H1 (cell line): ENCODE measurements at regions not wholly inside any gene's neighbourhood (a gene's known extent, or its start where the extent isn't known, plus 50 kb on each side); places are given as distances from the start of the nearest gene placed in this dataset.

ENCODE experiments used
- CTCF ChIA-PET: fragments of 300-600 bp; sonication (Branson Sonifier 250); formaldehyde crosslinking; loops from one replicate; lab custom pipeline; 2021; ENCODE audit not compliant: partially characterized antibody; lab: Charles Lee
- POLR2A ChIA-PET: fragments of 300-600 bp; sonication (Branson Sonifier 250); formaldehyde crosslinking; loops from one replicate; lab custom pipeline; 2021; ENCODE audit warnings: inconsistent platforms; ENCODE audit not compliant: partially characterized antibody; lab: Charles Lee
- DNase-seq, 2 experiments: peaks; one replicate each; pipeline versions ENCODE4 v3.0.0 to v3.0.0-alpha.2; 2010 to 2022; ENCODE audit warnings: low spot score in 2 of 2, low read depth in 1 of 2, mixed read lengths in 1 of 2
- FAIRE-seq: peaks from 2 replicates; lab custom pipeline; 2011; peaks lifted over from hg19 to GRCh38; lab: Jason Lieb, UNC
- H2AFZ ChIP-seq: 2 replicates; pipeline ENCODE4 v1.8.1; 2012; ENCODE audit warnings: low read length, inconsistent platforms
- H2AK5ac ChIP-seq: 2 replicates; pipeline ENCODE4 v1.6.1; 2013; ENCODE audit warnings: low read depth, low read length
- H2BK120ac ChIP-seq: replicated peaks from 2 replicates; pipeline ENCODE3; 2013; ENCODE audit warnings: low read depth, low read length, inconsistent platforms
- H2BK12ac ChIP-seq: 2 replicates; pipeline ENCODE4 v1.6.1; 2013; ENCODE audit warnings: low read depth, low read length
- H2BK15ac ChIP-seq: 2 replicates; pipeline ENCODE4 v1.6.1; 2013; ENCODE audit warnings: low read length
- H2BK20ac ChIP-seq: 2 replicates; pipeline ENCODE4 v1.6.1; 2013; ENCODE audit warnings: low read length
- H2BK5ac ChIP-seq: 2 replicates; pipeline ENCODE4 v1.6.1; 2013; ENCODE audit warnings: low read depth, low read length
- H3K14ac ChIP-seq: 2 replicates; pipeline ENCODE4 v1.6.1; 2013; ENCODE audit warnings: inconsistent platforms; ENCODE audit not compliant: insufficient read length
- H3K18ac ChIP-seq: 2 replicates; pipeline ENCODE4 v1.6.1; 2013; ENCODE audit warnings: low read length; ENCODE audit errors: extremely low read depth
- H3K23ac ChIP-seq: 2 replicates; pipeline ENCODE4 v1.6.1; 2013; ENCODE audit warnings: inconsistent platforms; ENCODE audit not compliant: insufficient read length
- H3K23me2 ChIP-seq: 2 replicates; pipeline ENCODE4 v1.6.1; 2013; ENCODE audit warnings: low read depth, low read length
- H3K27ac ChIP-seq: 2 replicates; pipeline ENCODE4 v1.6.1; 2011; ENCODE audit warnings: low read depth, low read length, inconsistent platforms
- H3K27me3 ChIP-seq, 4 experiments: replicated peaks in 1 of 4; 1 replicate in 1 of 4; 2 replicates in 3 of 4; pipeline versions ENCODE4 v1.6.1 to v1.8.1; 2011 to 2013; ENCODE audit warnings: low read length in 3 of 4, mild to moderate bottlenecking in 3 of 4, inconsistent platforms in 2 of 4, mixed read lengths in 2 of 4, moderate library complexity in 1 of 4; ENCODE audit not compliant: control insufficient read depth in 3 of 4, insufficient read depth in 3 of 4; ENCODE audit errors: extremely low read depth in 1 of 4
- H3K36me3 ChIP-seq, 4 experiments: 2 replicates each; pipeline versions ENCODE4 v1.6.1 to v1.8.1; 2011 to 2013; ENCODE audit warnings: mild to moderate bottlenecking in 4 of 4, low read length in 3 of 4, moderate library complexity in 2 of 4, control low read depth in 1 of 4, inconsistent platforms in 1 of 4; ENCODE audit not compliant: insufficient read depth in 4 of 4, control insufficient read depth in 2 of 4
- H3K4ac ChIP-seq: replicated peaks from 2 replicates; pipeline ENCODE3; 2013; ENCODE audit warnings: low read length, low read depth, mixed read lengths, inconsistent platforms; ENCODE audit not compliant: insufficient read length
- H3K4me1 ChIP-seq, 4 experiments: replicated peaks in 1 of 4; 1 replicate in 1 of 4; 2 replicates in 3 of 4; pipeline versions ENCODE4 v1.6.1 to v1.8.1; 2011 to 2013; ENCODE audit warnings: low read length in 3 of 4, inconsistent platforms in 2 of 4, mixed read lengths in 1 of 4; ENCODE audit not compliant: insufficient read depth in 4 of 4, control insufficient read depth in 3 of 4
- H3K4me2 ChIP-seq, 2 experiments: 2 replicates each; pipeline versions ENCODE4 v1.6.1 to v1.8.1; 2011 to 2013; ENCODE audit warnings: low read depth in 2 of 2, low read length in 2 of 2, control low read depth in 1 of 2, inconsistent platforms in 1 of 2, mild to moderate bottlenecking in 1 of 2; ENCODE audit not compliant: insufficient read depth in 1 of 2
- H3K4me3 ChIP-seq, 4 experiments: fragments of 200-600, 300-600 bp in 1 of 4; sonication (generic), shearing (Covaris generic), sonication (Bioruptor Twin) in 1 of 4; 2 replicates each; pipeline versions ENCODE4 v1.5.1 to v1.8.1; 2011 to 2016; ENCODE audit warnings: low read length in 4 of 4, low read depth in 3 of 4, control low read depth in 2 of 4, inconsistent platforms in 2 of 4, mild to moderate bottlenecking in 2 of 4, mixed read lengths in 1 of 4, moderate library complexity in 1 of 4; ENCODE audit not compliant: insufficient read depth in 2 of 4; ENCODE audit errors: extremely low read depth in 1 of 4
- H3K56ac ChIP-seq: replicated peaks from 2 replicates; pipeline ENCODE3; 2013; ENCODE audit warnings: low read depth, mild to moderate bottlenecking, mixed read lengths, low read length, inconsistent platforms; ENCODE audit not compliant: insufficient read length
- H3K79me1 ChIP-seq: 2 replicates; pipeline ENCODE4 v1.6.1; 2013; ENCODE audit warnings: low read depth, low read length, control low read depth
- H3K79me2 ChIP-seq, 2 experiments: 2 replicates each; pipeline versions ENCODE4 v1.6.1 to v1.8.1; 2012 to 2013; ENCODE audit warnings: low read length in 2 of 2, mild to moderate bottlenecking in 2 of 2, inconsistent platforms in 1 of 2; ENCODE audit not compliant: insufficient read depth in 2 of 2, control insufficient read depth in 1 of 2
- H3K9ac ChIP-seq, 4 experiments: replicated peaks in 1 of 4; 1 replicate in 1 of 4; 2 replicates in 3 of 4; pipeline versions ENCODE4 v1.6.1 to v1.8.1; 2011 to 2013; ENCODE audit warnings: low read depth in 3 of 4, low read length in 3 of 4, control low read depth in 2 of 4, mild to moderate bottlenecking in 2 of 4, moderate library complexity in 2 of 4, inconsistent platforms in 1 of 4; ENCODE audit errors: extremely low read depth in 1 of 4
- H3K9me3 ChIP-seq, 2 experiments: 2 replicates each; pipeline versions ENCODE4 v1.6.1 to v1.8.1; 2012 to 2013; ENCODE audit warnings: mild to moderate bottlenecking in 2 of 2, moderate library complexity in 2 of 2, control low read depth in 1 of 2, inconsistent platforms in 1 of 2, low read depth in 1 of 2, low read length in 1 of 2, mixed read lengths in 1 of 2; ENCODE audit not compliant: insufficient read depth in 2 of 2
- H4K20me1 ChIP-seq, 2 experiments: replicated peaks in 1 of 2; 2 replicates each; pipeline versions ENCODE3 to v1.8.1; 2011 to 2013; ENCODE audit warnings: inconsistent platforms in 2 of 2, low read length in 2 of 2, mild to moderate bottlenecking in 1 of 2; ENCODE audit not compliant: insufficient read depth in 2 of 2, control insufficient read depth in 1 of 2
- H4K5ac ChIP-seq: 2 replicates; pipeline ENCODE4 v1.6.1; 2013; ENCODE audit warnings: low read length, low read depth, mixed read lengths, inconsistent platforms; ENCODE audit not compliant: insufficient read length
- H4K8ac ChIP-seq: 2 replicates; pipeline ENCODE4 v1.8.0; 2013; ENCODE audit warnings: mild to moderate bottlenecking, moderate library complexity, low read length, inconsistent platforms; ENCODE audit not compliant: insufficient read depth; ENCODE audit errors: extremely low read depth
- H4K91ac ChIP-seq: replicated peaks from 2 replicates; pipeline ENCODE3; 2013; ENCODE audit warnings: low read length, mixed read lengths, inconsistent platforms; ENCODE audit not compliant: insufficient read length
- BCL11A ChIP-seq, 2 experiments: IDR thresholded peaks; one replicate each; pipeline ENCODE4 v1.6.1; 2011; ENCODE audit warnings: low read depth in 2 of 2, low read length in 2 of 2, mild to moderate bottlenecking in 2 of 2
- BRCA1 ChIP-seq: IDR thresholded peaks from 2 replicates; pipeline ENCODE4 v1.6.1; 2012; ENCODE audit warnings: low read depth, low read length, improper control_type of control experiment
- CREB1 ChIP-seq: IDR thresholded peaks from 2 replicates; pipeline ENCODE4 v1.6.1; 2012; ENCODE audit warnings: inconsistent platforms
- CTBP2 ChIP-seq: IDR thresholded peaks from 2 replicates; pipeline ENCODE4 v1.7.0; 2011; ENCODE audit warnings: borderline replicate concordance, mild to moderate bottlenecking, moderate library complexity, mixed read lengths, low read length; ENCODE audit not compliant: insufficient read depth, insufficient read length
- E2F6 ChIP-seq: IDR thresholded peaks from 2 replicates; pipeline ENCODE4 v1.6.1; 2012; ENCODE audit warnings: inconsistent platforms
- EP300 ChIP-seq, 2 experiments: IDR thresholded peaks; 1 replicate in 1 of 2; 2 replicates in 1 of 2; pipeline ENCODE4 v1.6.1; 2011 to 2012; ENCODE audit warnings: low read depth in 2 of 2, low read length in 2 of 2, mild to moderate bottlenecking in 2 of 2, borderline replicate concordance in 1 of 2, inconsistent platforms in 1 of 2, moderate library complexity in 1 of 2
- EZH2 ChIP-seq: fragments of 200-600 bp; sonication (generic); IDR thresholded peaks from 2 replicates; pipeline ENCODE4 v1.7.1; 2012; ENCODE audit warnings: low read depth, mild to moderate bottlenecking, moderate library complexity, low read length, inconsistent platforms; ENCODE audit not compliant: severe bottlenecking
- NRF1 ChIP-seq: IDR thresholded peaks from 2 replicates; pipeline ENCODE4 v1.6.1; 2011; ENCODE audit warnings: mild to moderate bottlenecking, low read depth, low read length, improper control_type of control experiment
- POLR2AphosphoS5 ChIP-seq: IDR thresholded peaks from 2 replicates; pipeline ENCODE4 v1.6.1; 2011; ENCODE audit warnings: low read depth, low read length
- SIRT6 ChIP-seq: IDR thresholded peaks from one replicate; pipeline ENCODE4 v1.7.1; 2012; ENCODE audit warnings: low read length, inconsistent platforms
- SP1 ChIP-seq: IDR thresholded peaks from 2 replicates; pipeline ENCODE4 v1.6.1; 2011; ENCODE audit warnings: low read depth, low read length
- SP4 ChIP-seq: IDR thresholded peaks from 2 replicates; pipeline ENCODE4 v1.6.1; 2012; ENCODE audit warnings: low read length, inconsistent platforms
- SRF ChIP-seq: IDR thresholded peaks from 2 replicates; pipeline ENCODE4 v1.6.1; 2011; ENCODE audit warnings: mild to moderate bottlenecking, low read depth, low read length, moderate library complexity
- TAF7 ChIP-seq: optimal IDR thresholded peaks from 2 replicates; pipeline ENCODE3; 2011; ENCODE audit warnings: low read depth, mild to moderate bottlenecking, inconsistent platforms, low read length, moderate library complexity, borderline replicate concordance
- TBP ChIP-seq: IDR thresholded peaks from 2 replicates; pipeline ENCODE4 v1.6.1; 2011; ENCODE audit warnings: low read depth, low read length, improper control_type of control experiment
- WGBS, 2 experiments: shearing (Covaris generic) in 1 of 2; methylation state at CpG; one replicate each; pipeline versions ENCODE4 v1.1.6 to v1.1.7; 2013 to 2015; ENCODE audit warnings: low lambda C conversion rate in 2 of 2, mixed read lengths in 2 of 2, inconsistent platforms in 1 of 2, low coverage in 1 of 2, missing lambda C conversion rate in 1 of 2; ENCODE audit not compliant: insufficient replicate concordance in 2 of 2, insufficient coverage in 1 of 2, insufficient read length in 1 of 2; ENCODE audit errors: extremely low coverage in 1 of 2, missing lambda C conversion rate in 1 of 2; 5-methylcytosine and 5-hydroxymethylcytosine counted together

- no peak overlapping the region for H3K23ac ChIP-seq
- no peak overlapping the region for H2BK120ac ChIP-seq
- no peak overlapping the region for H2BK5ac ChIP-seq
- H4K5ac ChIP-seq: no peak overlapping the region
- peaks cover 2 to 13% of the 10 kb centered on the region in 2 experiments; a peak in 2 of 4 replicates for H3K9me3 ChIP-seq
- H3K79me2 ChIP-seq: no peaks in the 10 kb centered on the region
- no peaks in the 10 kb centered on the region for H3K79me1 ChIP-seq
- H4K91ac ChIP-seq: no peak overlapping the region
- no peak overlapping the region for H3K9ac ChIP-seq
- H3K36me3 ChIP-seq: no peaks in the 10 kb centered on the region; a peak in 2 of 8 replicates
- no peaks in the 10 kb centered on the region for H3K27me3 ChIP-seq
- H3K4me2 ChIP-seq: no peak overlapping the region
- H2AFZ ChIP-seq: no peak overlapping the region
- no peak overlapping the region for H2BK12ac ChIP-seq
- no peak overlapping the region for H3K4ac ChIP-seq
- H3K23me2 ChIP-seq: no peaks in the 10 kb centered on the region
- no peak overlapping the region for H3K56ac ChIP-seq
- POLR2A ChIA-PET: no interaction called here
- no peak overlapping the region for H4K8ac ChIP-seq
- no peak overlapping the region for H2AK5ac ChIP-seq
- CTCF ChIA-PET: no interaction called here
- FAIRE-seq: no peak
- 77% methylated on average over 13 of the region's 14 CpGs; no CpG with 5 or more reads in 1 of the 2 experiments for WGBS, 2 experiments
- H2BK20ac ChIP-seq: no peak overlapping the region
- DNase-seq: no peak
- no peaks in the 10 kb centered on the region; a peak in 1 of 7 replicates for H3K4me1 ChIP-seq
- H4K20me1 ChIP-seq: no peaks in the 10 kb centered on the region
- no peak overlapping the region for H2BK15ac ChIP-seq
- no peak overlapping the region for H3K18ac ChIP-seq
- H3K4me3 ChIP-seq: no peak overlapping the region
- no peak overlapping the region for H3K27ac ChIP-seq
- no peak overlapping the region for H3K14ac ChIP-seq
- TF ChIP-seq TAF7 (no peak), BRCA1 (no peak), SRF (no peak), CTBP2 (no peak), EZH2 (no peak), SIRT6 (no peak), NRF1 (no peak), BCL11A (IDR thresholded peaks at IDR 0.05; ENCODE audit: low read depth in 2 of 2, low read length in 2 of 2) (no peak), CREB1 (no peak), E2F6 (no peak), SP4 (no peak), TBP (no peak), POLR2AphosphoS5 (no peak), EP300 (IDR thresholded peaks at IDR 0.05; ENCODE audit: borderline replicate concordance in 1 of 2, low read depth in 2 of 2, low read length in 2 of 2) (no peak), SP1 (no peak)
These were observed 53.0 kb upstream of the METRNL start for GRCh38 chr17:83026311-83026811.
